Stimulated activated CD8-positive, alpha-beta memory T cell treated with anti-CD3 and anti-CD28 coated beads, Interleukin-15, amount 100 ng/mL, for 24 hours (primary cell): ENCODE measurements at regions not wholly inside any gene's neighbourhood (a gene's known extent, or its start where the extent isn't known, plus 50 kb on each side); places are given as distances from the start of the nearest gene placed in this dataset.
"Not testable (repeated sequence)": the region's sequence is repeated elsewhere in the genome, so short reads cannot be mapped to it uniquely, and the experiment has no call there.

ENCODE experiments used
- DNase-seq: peaks from one replicate; pipeline ENCODE4 v3.0.0-alpha.2; 2020; ENCODE audit warnings: low read depth

DNA sequence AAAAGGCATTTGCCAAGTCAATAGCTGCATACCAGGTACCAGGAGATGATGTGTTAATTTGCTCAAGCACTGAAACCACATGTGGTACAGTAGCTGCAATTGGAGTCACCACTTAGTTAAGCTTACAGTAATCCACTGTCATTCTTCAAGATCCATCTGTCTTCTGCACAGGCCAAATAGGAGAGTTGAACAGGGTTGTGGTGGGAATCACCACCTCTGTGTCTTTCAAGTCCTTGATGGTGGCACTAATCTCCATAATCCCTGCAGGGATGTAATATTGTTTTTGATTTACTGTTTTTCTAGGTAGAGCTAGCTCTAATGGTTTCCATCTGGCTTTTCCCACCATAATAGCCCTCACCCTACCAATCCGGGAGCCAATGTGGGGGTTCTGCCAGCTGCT lies 91.9 kb downstream of the FCRL5 start:
- DNase-seq = no peak

DNA sequence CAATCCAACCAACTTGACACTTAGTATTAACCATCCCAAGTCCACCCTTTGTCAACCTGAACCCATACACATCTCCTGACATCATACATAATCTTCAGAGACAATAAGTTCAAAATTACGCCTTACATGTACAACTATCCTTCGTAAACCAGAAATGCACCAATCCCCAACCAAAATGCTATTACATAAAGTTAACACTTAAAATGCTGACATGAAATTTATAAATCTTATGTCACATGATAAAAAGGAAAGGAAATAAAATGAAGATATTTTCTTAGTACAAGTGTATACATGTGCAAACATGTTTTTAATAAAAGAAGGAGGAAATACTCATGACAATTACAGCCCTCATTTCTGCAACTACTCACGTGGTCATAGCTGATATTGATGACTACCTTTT lies 95.0 kb downstream of the FCRL5 start:
- no peak for DNase-seq

DNA sequence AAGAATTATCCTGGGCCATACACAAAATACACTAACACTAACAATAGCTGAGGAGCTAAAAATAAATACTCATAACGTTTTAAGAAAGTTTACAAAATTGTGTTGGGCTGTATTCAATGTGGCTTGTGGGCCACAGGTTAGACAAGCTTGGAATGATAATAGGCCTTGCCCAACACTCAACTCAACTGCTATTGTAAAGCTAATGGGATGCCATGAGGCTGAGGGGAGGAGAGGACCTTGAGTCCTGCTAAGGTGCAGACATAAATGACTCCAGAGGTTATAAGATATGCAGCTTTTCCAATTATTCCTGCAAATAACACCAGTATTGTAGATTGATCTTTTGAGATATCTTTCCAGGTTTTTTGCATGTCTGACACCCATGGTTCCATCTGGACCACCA lies 97.0 kb downstream of the FCRL5 start:
- DNase-seq = no peak

DNA sequence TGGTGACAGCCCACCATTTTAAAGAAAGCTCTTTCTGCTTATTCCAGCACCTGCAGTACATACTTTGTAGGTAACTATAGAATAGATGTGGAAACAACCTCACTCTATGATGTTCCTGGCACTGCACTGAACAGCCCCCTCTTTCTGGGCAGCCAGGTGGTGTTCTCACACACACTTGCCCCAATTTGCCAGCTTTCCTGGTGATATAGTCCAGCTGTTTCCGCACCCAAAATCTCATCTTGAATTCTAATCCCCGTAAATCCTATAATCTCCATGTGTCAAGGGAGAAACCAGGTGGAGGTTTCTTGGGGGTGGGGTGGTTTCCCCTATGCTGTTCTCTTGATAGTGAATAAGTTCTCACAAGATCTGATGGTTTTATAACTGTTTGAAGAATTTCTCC lies 102.2 kb downstream of the FCRL5 start:
- no peak for DNase-seq

DNA sequence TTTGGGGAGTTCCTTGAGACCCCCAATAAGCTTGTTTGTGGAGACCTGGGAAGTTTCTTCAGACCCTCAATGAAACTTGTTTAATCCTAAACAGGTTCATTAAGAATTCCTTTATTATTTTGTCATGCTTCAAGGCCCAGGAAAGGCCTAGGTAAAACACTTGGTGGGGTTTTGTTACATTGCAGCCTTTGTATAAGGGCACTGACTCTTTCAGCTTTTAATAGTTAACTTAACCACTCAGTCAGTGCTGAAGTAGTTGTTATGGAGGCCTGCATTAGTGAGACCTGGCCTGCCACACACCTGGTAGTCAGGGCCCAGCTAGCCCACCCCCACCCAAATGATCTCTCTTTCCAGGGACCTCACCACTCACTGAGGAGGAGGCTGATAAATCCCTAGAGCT lies 103.7 kb downstream of the FCRL5 start:
- DNase-seq = no peak

DNA sequence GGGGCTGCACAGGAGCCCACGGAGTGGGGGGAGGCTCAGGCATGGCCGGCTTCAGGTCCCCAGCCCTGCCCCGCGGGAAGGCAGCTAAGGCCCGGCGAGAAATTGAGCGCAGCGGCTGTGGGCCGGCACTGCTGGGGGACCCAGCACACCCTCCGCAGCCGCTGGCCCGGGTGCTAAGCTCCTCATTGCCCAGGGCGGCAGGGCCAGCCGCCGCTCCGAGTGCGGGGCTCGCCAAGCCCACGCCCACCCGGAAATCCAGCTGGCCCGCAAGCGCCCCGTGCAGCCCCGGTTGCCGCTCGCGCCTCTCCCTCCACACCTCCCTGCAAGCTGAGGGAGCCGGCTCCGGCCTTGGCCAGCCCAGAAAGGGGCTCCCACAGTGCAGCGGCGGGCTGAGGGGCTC lies 106.0 kb downstream of the FCRL5 start:
- not testable (repeated sequence) for DNase-seq

DNA sequence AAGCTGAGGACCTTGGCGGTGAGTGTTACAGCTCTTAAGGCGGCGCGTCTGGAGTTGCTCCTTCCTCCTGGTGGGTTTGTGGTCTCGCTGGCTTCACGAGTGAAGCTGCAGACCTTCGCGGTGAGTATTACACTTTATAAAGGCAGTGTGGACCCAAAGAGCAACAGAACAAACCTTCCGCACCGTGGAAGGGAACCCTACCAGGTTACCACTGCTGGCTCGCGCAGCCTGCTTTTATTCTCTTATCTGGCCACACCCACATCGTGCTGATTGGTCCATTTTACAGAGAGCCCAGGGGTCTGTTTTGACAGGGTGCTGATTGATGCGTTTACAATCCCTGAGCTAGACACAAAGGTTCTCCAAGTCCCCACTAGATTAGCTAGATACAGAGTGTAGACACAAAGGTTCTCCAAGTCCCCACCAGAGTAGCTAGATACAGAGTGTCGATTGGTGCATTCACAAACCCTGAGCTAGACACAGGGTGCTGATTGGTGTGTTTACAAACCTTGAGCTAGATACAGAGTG lies 106.6 kb downstream of the FCRL5 start:
- DNase-seq = not testable (repeated sequence)

DNA sequence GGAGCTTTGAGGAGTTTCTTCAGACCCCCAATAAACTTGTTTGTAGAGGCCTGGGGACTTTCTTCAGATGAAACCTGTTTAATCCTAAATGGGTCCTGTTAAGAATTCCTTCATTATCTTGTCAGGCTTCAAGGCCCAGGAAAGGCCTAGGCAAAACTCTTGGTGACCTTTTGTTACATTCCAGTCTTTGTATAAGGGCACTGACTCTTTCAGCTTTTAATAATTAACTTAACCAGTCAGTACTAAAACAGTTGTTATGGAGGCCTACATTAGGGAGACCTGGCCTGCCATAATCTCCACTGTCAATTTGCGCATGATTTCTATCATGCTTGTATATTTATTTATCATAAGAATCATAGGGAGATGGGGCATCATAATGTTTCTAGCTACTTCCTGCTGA lies 110.2 kb downstream of the FCRL5 start:
- DNase-seq = no peak

DNA sequence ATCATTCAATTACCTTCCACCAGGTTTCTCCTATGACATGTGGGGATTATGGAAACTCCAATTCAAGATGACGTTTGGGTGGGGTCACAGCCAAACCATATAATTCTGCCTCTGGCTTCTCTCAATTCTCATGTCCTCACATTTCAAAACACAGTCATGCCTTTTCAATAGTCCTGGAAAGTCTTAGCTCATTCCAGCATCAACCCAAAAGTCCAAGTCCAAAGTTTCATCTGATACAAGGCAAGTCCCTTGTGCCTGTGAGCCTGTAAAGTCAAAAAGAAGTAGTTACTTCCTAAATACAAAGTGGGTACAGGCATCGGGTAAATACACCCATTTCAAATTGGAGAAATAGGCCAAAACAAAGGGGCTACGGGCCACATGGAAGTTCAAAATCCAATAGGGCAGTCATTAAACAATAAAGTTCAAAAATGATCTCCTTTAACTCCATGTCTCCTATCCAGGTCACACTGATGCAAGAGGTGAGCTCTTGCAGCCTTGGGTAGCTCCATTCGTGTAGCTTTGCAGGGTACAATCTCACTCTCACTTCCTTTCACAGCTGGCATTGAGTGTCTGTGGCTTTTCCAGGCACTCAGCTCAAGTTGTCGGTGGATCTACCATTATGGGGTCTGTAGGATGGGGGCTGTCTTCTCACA lies 112.9 kb downstream of the FCRL5 start:
- DNase-seq = no peak

DNA sequence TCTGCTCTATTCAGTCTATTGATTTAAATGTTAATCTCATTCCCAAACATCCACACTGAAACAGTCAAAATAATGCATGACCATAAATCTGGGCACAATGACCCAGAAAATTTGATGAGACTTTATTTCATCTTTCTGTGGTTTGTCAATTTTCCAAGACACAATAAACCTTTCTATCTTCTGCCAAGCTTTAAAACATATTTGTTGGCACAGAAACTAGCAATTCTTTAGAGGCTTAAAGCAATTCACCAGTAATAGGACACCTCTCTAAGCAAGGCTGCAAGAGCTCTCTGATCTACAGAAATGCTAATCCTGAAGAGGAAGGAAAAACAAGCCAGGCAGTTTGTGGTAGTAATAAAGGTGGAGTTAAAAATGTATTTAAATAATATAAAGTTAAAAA lies 113.7 kb downstream of the FCRL5 start:
- DNase-seq = no peak

DNA sequence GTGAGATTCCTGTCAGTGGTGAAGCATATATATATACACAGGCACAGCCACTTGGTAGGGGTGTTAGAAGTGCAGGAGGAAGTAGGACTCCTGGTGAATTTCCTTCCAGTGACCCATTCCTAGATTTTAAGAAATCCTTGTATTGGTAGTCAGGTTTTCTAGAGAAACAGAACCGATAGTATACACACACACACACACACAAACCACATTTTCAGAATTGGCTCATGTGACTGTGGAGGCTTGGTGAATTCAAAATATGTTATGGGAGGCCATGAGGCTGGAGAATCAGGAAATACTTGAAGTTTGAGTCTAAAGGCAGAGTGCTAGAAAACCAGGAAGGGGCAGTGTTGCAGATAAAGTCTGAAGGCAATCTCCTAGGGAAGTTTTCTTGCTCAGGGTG lies 114.2 kb downstream of the FCRL5 start:
- no peak for DNase-seq

DNA sequence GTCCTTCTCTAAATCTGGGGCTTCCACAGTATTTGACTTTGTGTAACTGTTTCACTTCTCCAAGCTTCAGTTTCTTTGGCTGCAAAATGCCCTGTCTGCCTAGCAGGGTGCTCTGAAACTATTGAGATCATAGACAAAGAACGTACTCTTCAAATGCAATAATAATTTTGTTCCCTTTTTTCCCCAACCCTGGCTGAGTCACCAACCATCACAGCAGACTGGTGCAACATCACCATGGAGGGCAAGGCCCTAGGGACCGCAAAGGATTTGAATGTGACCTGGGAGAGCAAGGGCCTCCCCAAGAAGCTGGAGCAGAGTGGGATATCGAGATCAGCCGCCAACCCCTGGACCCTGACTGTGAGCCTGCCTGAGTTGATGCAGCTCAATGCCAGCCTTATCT lies 115.0 kb downstream of the FCRL5 start:
- no peak for DNase-seq

DNA sequence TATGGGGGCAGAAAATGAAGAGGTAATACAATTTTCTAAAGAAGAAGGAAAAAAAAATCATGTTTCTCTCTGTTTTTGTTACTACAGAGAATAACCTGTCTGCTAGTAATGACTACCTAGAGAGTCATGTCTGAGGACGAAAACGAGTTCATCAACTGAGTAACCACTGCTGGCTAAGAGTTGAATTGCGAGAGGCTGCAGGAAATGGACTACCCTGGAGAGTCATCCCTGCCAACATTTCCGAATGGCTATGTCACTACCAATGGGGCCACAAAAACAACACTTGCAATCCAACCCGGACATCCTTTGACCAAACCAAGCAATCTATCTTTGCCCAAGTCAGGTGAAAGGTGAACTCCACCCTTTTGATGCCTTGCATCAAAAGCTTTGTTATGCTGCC lies 120.6 kb downstream of the FCRL5 start:
- no peak for DNase-seq

DNA sequence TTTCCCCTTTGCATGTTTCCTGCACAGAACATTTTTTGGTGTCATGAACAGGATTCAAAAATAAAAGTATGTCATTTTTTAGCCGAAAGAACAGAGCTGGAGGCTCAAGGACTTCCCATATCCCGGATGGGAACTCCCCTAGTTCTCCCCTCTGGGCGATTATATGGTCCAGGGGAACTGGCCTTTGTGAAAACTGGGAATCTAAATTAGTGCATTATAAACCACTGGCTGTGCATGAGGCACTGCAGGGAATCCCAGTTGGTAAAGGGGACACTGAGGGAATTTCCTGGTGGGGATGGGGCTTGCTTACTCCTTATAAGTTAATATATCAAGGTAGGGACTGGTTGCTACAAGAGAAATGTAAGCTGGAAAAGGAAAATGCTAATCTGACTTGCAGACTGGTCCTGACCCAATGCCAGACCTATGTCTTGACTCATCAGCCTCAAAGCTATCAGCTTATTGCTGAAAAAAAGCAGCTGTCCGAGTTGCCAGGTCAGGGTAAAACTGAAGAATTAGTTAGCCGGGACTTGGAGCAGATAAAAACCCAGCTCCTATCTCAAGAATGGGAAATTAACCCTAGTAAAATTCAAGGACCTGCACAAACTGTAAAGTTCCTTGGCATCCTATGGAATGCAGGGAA lies 122.6 kb downstream of the FCRL5 start:
- DNase-seq = no peak

DNA sequence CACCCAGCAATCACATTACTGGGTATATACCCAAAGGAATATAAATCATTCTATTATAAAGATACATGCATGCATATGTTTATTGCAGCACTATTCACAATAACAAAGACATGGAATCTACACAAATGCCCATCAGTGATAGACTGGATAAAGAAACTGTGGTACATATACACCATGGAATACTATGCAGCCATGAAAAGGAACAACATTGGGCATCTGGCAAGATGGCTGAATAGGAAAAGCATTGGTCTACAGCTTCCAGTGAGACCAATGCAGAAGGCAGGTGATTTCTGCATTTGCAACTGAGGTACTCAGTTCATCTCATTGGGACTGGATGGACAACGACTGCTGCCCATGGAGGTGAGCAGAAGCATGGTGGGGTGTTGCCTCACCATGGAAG lies 128.6 kb downstream of the FCRL5 start:
- not testable (repeated sequence) for DNase-seq

DNA sequence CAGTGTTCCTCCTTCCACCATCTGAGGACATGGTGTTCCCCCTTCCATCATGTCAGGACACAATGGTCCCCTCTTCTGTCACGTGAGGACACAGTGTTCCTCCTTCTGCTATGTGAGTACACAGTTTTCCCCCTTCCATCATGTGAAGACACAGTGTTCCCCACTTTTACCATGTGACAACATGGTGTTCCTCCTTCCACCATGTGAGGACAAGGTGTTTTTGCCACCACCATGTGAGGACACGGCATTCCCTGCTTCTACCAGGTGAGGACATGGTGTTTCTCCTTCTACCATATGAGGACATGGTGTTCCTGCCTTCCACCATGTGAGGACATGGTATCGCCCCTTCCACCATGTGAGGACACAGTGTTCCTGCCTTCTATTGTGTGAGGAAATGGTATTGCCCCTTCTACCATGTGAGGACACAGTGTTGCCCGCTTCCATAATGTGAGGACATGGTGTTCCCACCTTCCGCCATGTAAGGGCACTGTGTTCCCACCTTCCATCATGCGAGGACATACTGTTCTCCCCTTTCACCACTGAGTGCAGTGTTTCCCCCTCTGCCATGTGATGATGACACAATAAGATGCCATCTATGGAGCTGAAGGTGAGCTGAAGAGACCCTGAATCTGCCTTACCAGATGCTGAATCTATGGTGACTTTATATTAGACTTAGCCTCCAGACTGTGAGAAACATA lies 132.3 kb downstream of the FCRL5 start:
- no peak for DNase-seq

DNA sequence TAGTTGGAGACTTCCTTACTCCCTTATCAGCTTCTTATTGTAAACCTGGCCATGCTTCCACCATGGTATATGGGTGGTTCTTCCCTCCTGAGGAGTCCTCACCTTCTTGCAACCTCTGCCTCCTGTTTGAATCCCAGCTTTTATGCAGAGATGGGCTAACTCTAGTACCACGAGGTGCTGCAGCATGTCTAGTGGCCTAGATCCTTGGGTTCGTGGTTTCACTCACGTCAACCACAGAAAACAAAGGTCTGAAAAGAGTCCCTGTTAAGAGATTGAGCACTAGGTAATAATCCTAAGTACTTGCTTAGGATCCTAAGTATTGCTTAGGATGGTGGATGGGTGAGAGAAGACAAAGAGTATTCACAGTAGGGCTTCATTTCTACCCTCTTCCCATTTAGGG lies 133.7 kb downstream of the FCRL5 start:
- no peak for DNase-seq

DNA sequence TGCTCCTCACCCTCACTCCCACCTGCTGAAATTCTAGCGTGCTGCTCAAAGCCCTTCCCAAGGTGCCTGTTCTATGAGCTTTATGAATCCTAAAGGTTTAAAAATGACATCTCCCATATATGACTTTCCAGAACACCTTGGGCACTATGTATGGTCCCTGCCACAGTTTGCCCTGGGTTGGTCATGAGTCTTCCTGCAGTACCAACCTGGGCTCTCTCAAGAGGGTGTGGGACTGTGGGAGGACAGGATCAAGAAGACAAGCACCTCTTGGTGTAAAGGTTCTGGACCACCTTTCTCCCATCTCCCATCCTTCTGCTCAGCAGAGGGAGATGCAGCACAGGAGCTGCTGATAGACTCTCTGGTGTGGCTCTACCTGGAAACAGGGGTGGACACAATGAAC lies 134.1 kb downstream of the FCRL5 start:
- no peak for DNase-seq

DNA sequence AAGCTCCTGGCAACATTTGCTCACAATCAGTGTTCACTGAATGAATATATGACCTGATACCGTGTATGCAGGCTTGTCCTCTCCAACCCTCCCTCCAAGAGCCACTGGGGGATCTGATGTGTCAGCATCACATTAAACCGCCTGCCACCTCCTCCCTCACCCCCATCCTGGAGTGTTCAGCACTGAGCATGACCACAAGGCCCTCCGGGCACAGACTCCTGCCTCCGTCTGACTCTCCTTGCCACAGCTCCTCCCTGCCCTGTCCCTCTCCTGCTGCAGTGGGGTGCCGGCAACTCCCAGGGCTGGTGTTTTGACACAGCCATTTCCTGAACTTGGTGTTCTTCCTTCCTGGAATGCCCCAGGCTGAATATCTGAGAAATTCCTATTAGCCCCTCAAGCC lies 136.7 kb downstream of the FCRL5 start:
- no peak for DNase-seq

DNA sequence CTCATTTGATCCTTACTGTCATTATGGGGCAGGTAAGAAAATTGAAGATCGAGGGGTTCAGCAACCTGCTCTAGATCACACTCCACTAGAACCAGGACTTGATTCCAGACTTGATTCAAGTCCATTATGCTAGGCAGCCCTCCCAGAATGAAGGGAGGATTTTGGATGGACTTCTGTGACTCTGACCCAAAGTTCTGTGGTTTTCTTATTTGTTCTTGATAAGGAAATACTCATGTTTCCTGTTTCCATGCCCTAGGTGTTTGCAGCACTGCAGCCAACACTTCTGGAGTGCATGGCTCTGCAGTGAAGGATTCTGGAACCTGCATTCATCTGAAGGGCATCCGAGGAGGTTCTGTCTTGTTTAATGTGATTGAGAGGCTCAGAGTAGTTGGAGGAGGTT lies 140.0 kb downstream of the FCRL5 start:
- no peak for DNase-seq

DNA sequence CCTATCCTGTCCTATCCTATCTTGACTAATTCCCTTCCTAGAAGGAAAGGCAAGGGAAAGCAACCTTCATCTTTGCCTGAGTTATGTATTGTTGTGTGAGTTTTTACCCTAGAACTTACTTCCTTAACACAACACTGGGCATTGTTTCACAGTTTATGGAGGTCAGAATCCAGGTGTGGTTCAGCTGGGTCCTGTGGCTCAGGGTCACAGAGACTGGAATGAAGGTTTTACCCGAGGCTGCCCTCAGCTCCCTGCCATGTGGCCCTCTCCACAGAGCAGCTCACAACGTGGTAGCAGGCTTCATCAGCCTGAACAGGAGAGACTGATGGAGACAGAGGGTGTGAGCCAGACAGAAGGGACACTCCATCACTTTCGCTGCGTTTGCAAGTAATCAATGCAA lies 140.5 kb downstream of the FCRL5 start:
- no peak for DNase-seq

DNA sequence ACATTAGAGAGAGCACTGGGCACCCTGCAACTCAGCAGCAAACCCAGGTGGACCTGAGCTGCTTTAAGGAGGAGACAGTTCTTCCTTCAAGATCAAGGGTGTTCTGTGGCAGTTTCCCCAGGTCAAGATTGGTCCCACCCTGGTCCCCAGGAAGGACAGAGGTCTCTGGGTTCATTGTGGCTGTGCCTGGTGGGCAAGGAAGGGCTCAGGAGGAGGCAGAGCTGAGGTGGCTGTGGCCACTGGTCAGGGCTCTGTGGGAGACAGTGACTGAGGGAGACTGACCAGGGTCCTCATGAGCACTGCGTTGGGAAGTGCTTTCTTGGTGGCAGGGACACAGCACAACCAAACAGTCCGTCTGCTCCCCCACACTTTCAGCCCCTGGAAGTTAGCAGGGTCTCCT lies 141.3 kb downstream of the FCRL5 start:
- DNase-seq = no peak

DNA sequence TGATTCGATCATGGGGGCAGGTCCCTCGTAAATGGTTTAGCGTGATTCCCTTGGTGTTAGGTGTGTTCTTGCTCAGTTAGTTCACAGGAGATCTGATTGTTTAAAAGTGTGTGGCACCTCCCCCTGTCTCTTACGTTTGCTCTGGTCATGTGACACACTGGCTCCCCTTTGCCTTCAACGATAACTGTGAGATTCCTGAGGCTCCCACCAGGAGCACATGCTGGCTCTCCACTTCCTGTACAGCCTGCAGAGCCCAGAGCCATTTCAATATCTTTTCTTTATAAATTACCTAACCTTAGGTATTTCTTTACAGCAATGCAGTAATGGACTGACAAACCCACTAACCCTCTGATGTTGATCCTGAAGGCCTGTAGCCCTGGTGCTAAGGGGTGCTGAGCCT lies 141.9 kb downstream of the FCRL5 start:
- no peak for DNase-seq

DNA sequence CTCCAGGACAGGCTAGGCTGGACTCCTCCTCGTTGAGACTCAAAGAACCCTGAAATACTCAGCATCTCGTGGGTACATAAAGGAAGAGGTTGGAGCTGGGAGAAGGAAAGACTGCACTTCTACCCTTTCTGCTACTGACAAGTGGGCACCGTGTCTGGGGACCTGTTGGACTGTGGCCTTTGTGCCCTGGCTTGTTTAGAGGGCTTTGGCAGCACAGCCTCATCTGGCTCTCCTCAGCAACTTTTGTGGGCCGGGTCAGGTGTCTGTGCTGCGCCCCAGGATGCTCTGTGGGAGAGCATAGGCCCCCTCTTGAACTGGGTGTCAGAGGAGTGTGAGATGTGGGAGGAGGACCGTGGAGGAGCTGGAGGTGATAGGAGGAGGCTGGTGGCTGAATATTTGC lies 142.4 kb downstream of the FCRL5 start:
- DNase-seq = no peak
